GM12891 (cell line): ENCODE measurements at regions not wholly inside any gene's neighbourhood (a gene's known extent, or its start where the extent isn't known, plus 50 kb on each side); places are given as distances from the start of the nearest gene placed in this dataset.

ENCODE experiments used
- POLR2A ChIP-seq: IDR thresholded peaks from 2 replicates; pipeline ENCODE4 v1.6.1; 2011; ENCODE audit warnings: low read depth, low read length, control low read depth
- POLR2AphosphoS5 ChIP-seq: IDR thresholded peaks from 2 replicates; pipeline ENCODE4 v1.6.1; 2011; ENCODE audit warnings: low read depth, low read length, control low read depth
- TAF1 ChIP-seq: IDR thresholded peaks from 2 replicates; pipeline ENCODE4 v1.6.1; 2011; ENCODE audit warnings: low read depth, low read length, control low read depth

DNA sequence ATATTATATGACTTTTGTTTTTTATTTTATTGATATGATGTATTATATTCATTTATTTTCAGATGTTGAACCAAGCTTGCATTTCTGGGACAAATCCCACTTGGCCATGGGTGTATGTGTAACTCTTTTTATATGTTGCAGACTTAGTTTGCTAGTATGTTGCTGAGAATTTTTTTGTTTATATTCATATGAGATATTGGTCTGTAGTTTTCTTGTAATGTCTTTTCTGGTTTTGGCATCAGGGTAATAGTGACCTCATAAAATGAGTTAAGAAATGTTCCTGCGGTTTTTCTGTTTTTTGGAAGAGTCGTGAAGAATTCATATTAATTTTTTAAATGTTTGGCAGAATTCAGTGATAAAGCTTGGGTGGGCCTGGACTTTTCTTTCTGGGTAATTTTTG lies 88.7 kb downstream of the ASB1 start:
- TF ChIP-seq POLR2A (no peak), POLR2AphosphoS5 (no peak), TAF1 (no peak)
